ENCODE measurements at regions not wholly inside any gene's neighbourhood (a gene's known extent, or its start where the extent isn't known, plus 50 kb on each side); places are given as distances from the start of the nearest gene placed in this dataset.

- no peak for DNase-seq
These were observed 268.8 kb downstream of the CENPW start for GRCh38 chr6:126608681-126609080.

- no peak for DNase-seq
These were observed 275.0 kb downstream of the CENPW start for GRCh38 chr6:126614642-126615504.

GRCh38 chr6:126616866-126617265, 277.0 kb downstream of the CENPW start:
- no peak for DNase-seq

GRCh38 chr6:126618639-126619343, 278.9 kb downstream of the CENPW start:
- no peak for DNase-seq

GRCh38 chr6:126620719-126621118, 280.8 kb downstream of the CENPW start:
- DNase-seq = no peak

- DNase-seq = no peak
These were observed 285.1 kb downstream of the CENPW start for GRCh38 chr6:126625019-126625418.

GRCh38 chr6:126628125-126628524, 288.2 kb downstream of the CENPW start:
- no peak for DNase-seq

GRCh38 chr6:126631363-126631762, 291.4 kb downstream of the CENPW start:
- no peak for DNase-seq

GRCh38 chr6:126632271-126632670, 292.4 kb downstream of the CENPW start:
- no peak for DNase-seq

GRCh38 chr6:126633373-126633772, 293.5 kb downstream of the CENPW start:
- DNase-seq = no peak

GRCh38 chr6:126640356-126640755, 300.4 kb downstream of the CENPW start:
- DNase-seq = no peak

- no peak for DNase-seq
These were observed 301.0 kb downstream of the CENPW start for GRCh38 chr6:126640921-126641320.

- no peak for DNase-seq
These were observed 301.7 kb downstream of the CENPW start for GRCh38 chr6:126641641-126642040.

- no peak for DNase-seq
These were observed 303.4 kb downstream of the CENPW start for GRCh38 chr6:126643352-126643751.

- no peak for DNase-seq
These were observed 311.0 kb downstream of the CENPW start for GRCh38 chr6:126650931-126651330.

- no peak for DNase-seq
These were observed 317.8 kb downstream of the CENPW start for GRCh38 chr6:126657561-126658175.

GRCh38 chr6:126660376-126660775, 320.5 kb downstream of the CENPW start:
- no peak for DNase-seq

- no peak for DNase-seq
These were observed 321.7 kb downstream of the CENPW start for GRCh38 chr6:126661646-126662045.

- DNase-seq = no peak
These were observed 323.1 kb downstream of the CENPW start for GRCh38 chr6:126662966-126663365.

GRCh38 chr6:126664271-126664670, 324.4 kb downstream of the CENPW start:
- no peak for DNase-seq

- no peak for DNase-seq
These were observed 325.6 kb downstream of the CENPW start for GRCh38 chr6:126665551-126665950.

GRCh38 chr6:126667071-126667470, 327.2 kb downstream of the CENPW start:
- DNase-seq = no peak

GRCh38 chr6:126667728-126668127, 327.8 kb downstream of the CENPW start:
- DNase-seq = no peak

GRCh38 chr6:126672649-126673048, 332.7 kb downstream of the CENPW start:
- DNase-seq = no peak

Measured in DMS79 (cell line).